Activated CD4-positive, alpha-beta T cell treated with anti-CD3 and anti-CD28 coated beads, Interleukin-2, Interleukin-4, amounts not matched to agents 100 ng/mL and 50 ng/mL, durations not matched to agents 16 hours and 8 hours (primary cell): ENCODE measurements at regions not wholly inside any gene's neighbourhood (a gene's known extent, or its start where the extent isn't known, plus 50 kb on each side); places are given as distances from the start of the nearest gene placed in this dataset.
"Not testable (repeated sequence)": the region's sequence is repeated elsewhere in the genome, so short reads cannot be mapped to it uniquely, and the experiment has no call there.

Source experiments
- DNase-seq: peaks from one replicate; pipeline ENCODE4 v3.0.0-alpha.2; 2020; ENCODE audit warnings: low spot score

- no peak for DNase-seq
Observed at GRCh38 chr5:56659971-56660370, 155.4 kb upstream of the MAP3K1 start.

DNA sequence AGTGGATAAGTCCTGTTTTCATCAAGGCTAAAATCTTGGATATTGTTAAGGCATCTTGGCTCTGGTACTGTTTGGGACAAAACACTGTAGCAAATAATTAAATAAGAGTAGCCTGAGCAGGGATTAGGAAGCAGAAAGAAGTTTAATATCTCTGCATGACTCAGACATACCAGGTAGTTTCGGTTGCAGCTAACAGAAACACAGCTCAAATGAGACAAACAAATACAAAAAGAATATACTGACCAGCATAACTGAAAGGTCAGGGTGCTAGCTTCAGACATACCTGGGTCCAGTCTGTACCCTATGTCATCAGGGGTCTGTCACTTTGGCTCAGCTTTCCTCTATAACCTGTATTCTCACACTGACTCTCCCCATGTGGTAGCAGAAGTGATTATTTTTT, 156.4 kb upstream of the MAP3K1 start:
- DNase-seq = no peak

- peak; percentile 9 for DNase-seq
Observed at GRCh38 chr5:56656846-56657726, 158.3 kb upstream of the MAP3K1 start.

DNA sequence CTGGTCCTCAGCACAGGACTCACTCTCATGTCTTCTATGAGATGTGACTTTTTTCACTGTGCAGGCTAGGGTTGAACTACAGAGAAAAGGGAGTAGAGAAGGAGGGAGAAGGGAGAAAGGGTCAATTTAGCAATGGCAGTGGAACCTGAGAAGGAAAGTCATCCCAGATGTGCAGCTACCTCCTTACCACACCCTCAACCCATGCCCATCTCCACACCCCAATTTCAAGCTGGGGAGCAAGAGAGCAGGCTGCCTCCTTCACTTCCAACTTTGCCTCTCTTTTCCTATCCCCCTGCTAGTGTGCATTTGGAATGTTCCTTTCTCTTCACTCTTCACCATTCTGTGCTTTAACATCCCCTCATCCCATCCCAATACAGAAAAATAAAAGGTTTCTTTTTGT, 163.5 kb upstream of the MAP3K1 start:
- no peak for DNase-seq

DNA sequence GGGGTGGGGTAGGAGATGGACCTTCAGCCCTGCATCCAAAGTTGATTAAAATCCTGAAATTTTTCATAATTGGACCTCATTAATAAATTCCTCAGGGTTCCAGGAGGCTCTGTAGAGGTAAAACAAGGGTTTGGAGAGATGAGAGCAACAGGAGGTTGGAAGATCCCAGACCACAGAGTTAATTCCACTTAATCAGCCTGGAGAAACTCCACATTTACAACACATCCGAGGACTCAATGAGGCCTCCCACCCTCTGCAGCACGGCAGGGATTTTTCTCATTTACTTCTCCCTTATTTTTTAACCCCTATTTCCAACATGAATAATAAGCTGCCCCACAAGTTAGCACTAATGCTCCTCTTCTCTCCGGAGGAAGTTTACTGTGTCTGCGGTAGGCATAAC, 165.0 kb upstream of the MAP3K1 start:
- DNase-seq = no peak

- no peak for DNase-seq
Observed at GRCh38 chr5:56649569-56649968, 165.8 kb upstream of the MAP3K1 start.

GRCh38 chr5:56648460-56649034, 166.8 kb upstream of the MAP3K1 start:
- no peak for DNase-seq

DNA sequence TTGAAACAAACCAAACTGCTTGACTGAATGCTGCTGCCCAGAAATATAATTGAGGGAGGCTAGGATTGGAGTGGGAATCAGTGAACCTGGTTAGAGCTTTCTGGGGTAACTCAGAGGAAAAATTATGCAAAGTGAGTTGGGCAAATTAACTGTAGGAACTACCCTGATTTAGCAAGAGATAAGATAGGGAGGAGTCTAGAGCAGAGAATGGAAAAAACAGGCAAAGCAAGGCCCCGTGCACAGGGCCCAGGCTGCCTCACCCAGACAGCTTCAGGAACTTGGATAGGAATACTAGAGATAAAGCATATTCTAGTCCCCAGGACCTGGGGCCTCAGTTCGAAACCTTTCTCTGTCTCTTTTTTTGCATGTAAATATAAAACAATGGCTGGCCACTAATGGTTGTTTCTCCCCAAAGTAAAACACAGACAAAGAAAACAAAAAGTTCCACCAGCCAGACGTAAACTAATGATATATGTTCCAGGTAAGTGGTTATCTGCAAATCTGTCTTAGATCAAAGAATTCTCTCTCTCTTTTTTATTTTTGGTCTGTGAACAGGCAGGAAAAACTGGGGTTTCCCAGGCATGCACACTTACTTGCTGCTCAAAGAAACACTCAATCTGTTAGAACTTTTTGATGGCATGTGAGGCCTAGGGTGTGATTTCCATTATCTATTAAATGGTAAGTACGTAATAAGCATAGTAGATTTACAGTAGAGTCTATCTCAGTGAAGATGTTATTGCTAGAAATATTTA, 168.1 kb upstream of the MAP3K1 start:
- no peak for DNase-seq

DNA sequence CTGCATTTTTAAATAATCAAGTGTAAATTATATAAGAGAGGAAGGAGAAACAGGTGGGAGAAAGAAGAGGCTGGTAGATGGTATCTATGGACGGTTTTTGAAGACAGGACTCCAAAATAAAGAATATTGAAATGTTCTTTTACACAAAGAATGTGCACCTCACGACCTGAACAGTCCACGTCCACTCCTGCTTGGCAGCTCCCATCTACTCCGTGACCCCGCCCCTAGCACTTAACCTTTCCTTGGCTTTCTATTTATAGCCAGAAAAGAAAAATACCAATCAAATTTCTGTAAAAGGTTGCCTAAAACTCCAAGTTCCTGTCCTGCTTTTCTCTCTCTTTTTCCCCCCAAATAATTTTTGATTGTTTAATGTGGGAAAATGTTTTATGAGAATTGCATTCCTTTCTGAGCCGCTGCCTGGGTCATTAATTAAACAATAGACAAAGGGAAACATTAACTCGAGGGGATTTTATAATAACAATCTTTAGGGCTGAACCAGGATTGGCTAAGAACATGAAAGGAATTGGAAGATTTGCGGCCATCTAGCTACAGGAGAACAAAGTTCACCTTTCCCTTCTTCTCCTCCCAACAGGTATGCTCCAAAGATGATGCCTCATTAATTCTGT, 173.6 kb upstream of the MAP3K1 start:
- no peak for DNase-seq

DNA sequence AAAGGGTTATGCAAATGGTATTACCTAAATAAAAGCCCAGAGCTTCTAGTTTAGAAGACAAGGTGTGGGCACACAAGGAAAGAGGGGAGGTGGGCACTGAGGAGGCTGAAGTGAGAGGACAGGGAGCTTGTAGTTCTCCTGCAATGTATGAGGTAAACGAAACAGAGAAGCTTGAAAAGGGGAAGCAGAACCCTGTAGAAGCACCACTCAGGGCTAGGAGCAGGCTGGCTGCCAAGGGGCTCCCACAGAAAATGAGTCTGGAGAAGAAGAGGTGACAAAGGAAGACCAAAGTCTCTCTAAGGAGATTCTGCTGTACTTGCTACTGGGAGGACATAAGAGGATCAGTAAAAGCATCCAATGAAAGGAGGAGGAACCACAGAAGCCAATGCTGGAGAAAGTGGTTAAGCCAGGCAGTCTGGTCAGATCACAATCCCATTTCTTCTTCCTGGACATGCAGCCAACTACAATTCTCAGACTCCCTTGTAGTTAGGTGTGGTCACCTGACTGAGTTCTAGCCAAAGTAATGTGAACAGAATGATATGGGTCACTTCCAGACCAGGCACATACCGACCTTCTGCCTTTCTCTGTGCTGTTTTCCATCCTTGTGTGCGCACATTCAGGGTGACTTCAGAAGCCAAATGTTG, 174.5 kb upstream of the MAP3K1 start:
- DNase-seq = no peak

- DNase-seq = no peak
Observed at GRCh38 chr5:56639476-56639875, 175.9 kb upstream of the MAP3K1 start.

DNA sequence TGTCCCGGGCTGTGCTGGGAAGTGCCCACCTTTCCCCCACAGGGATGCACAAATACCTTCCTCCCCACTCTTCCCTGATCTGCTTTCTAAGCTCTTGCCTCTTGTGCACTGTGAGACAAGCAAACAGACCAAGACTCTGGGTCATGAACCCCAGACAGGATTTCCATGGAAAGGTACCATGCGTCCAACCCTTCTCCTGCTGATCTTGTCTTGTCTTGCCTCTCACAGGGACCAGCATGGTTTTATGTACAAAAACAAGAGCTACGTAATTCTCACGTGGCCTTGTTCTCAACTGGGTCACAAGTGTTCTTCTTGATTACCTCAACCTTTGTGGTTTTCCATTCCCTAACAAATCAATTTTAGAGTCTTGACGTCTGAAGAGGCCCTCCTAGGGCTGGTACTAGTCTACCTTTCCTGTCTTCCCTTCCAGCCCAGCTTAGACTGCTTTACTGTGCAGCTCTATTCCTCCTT, 176.5 kb upstream of the MAP3K1 start:
- no peak for DNase-seq

DNA sequence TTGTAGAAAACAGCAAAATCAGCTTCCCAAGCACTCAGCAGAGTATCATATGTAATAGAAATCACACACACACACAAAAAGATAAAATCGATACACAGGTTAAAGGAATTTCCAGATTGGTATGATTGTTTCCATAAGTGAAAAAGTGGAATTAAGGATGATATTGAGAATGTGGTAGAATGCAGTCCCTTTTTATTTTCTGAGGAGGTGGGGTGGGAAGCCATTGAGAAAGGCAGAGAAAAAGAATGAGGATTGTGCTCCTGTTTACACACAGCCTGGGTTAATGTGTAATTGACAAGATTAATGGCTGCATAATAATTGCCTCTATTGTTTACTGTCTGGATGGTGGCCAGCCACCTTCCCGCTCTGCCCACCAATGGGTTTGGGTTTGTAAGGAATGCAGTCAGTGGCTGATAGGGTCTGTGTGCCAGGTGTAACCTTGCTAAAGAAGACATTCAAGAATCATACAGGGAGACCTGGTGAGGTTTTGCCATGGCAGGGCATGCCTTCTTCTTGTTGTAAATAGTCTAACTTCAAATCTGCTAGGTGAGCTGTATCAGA, 177.2 kb upstream of the MAP3K1 start:
- DNase-seq = no peak

- no peak for DNase-seq
Observed at GRCh38 chr5:56637321-56637920, 177.9 kb upstream of the MAP3K1 start.

- no peak for DNase-seq
Observed at GRCh38 chr5:56633950-56634349, 181.4 kb upstream of the MAP3K1 start.

DNA sequence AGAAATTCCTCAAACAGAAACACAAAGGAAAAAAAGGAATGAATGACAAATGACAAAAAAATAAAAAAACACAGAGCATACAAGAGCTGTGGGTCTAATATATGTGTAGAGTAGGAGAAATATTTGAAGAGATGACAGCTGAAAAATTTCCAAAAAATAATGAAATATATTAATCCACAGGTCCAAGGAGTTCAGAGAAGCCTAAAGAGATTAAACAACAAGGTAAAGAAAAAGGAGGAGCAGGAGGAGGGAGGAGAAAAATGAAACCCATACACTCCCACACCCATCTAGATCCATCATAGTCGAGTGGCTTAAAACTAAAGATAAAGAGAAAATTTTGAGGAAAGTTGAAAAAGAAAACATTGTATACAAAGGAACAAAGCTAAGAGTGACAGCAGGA, 182.4 kb upstream of the MAP3K1 start:
- DNase-seq = no peak

DNA sequence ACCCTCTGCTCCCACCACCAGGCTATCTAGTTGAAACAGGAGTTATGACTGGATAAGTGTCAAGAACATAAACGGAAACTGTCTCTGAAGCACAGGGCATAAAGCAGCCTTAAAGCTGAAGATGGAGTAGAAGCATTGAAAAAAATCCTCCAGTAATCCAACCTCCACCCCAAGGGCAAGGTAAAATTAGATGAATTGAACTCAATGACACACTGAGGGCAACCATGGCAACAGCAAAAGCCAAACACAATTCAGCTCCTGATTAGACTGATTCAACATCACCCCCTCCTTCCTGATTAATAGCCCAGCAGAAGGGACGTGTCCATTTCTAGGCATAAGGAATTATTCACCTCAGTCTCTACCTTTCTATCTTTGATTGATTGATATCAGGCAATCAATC, 183.2 kb upstream of the MAP3K1 start:
- DNase-seq = no peak

GRCh38 chr5:56631719-56632118, 183.6 kb upstream of the MAP3K1 start:
- no peak for DNase-seq

GRCh38 chr5:56628616-56629015, 186.7 kb upstream of the MAP3K1 start:
- DNase-seq = not testable (repeated sequence)

DNA sequence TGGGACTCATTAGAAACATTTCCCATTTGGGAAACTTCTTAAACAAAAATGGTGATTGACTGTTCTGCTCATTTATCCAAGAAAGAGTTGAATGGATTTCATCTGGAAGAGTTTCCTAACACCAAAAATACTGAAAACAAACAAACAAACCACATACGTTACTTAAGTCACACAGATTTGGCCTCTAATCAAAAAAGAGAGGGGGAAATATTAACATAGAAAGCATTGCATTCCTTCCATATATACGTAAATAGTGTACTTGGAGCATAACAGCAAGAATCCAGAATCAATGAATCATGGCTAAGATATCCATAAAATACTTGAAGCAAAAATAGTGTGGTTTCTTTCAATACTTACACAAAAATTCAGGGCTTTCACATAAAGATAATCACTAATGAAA, 189.8 kb upstream of the MAP3K1 start:
- no peak for DNase-seq

DNA sequence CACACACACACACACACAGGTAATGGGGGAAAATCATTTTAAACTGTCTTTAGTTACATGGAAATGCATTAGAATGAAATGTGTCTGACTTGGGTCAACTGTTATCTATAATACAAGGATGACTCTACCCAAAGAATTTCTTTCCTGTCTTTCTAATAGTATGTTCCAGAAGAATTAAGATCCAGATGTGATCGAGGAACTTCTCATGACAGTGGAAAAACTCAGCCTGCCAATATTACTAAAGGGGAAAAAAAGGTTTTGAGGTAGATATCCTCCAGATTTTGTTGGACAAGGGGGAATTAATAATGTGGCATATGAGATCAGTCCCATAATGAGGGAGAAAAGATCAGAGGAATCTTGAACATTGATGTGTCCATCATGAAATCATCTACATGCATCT, 190.6 kb upstream of the MAP3K1 start:
- DNase-seq = no peak
